A549 (cell line): ENCODE measurements at regions not wholly inside any gene's neighbourhood (a gene's known extent, or its start where the extent isn't known, plus 50 kb on each side); places are given as distances from the start of the nearest gene placed in this dataset.

Experiments used
- ATAC-seq, 2 experiments: fragments of 200-7000 bp in 1 of 2; fragments of >200 bp in 1 of 2; cut with Nextera tagmentation in 1 of 2; cut with Tn5 transposase in 1 of 2; 3 replicates each; pipeline versions ENCODE4 v1.8.0 to v1.9.1; 2018 to 2020; ENCODE audit warnings: mild to moderate bottlenecking in 1 of 2, moderate library complexity in 1 of 2
- CTCF ChIA-PET: fragments of 300-600 bp; sonication (Branson Sonifier 250); formaldehyde crosslinking; extraction: SDS; loops from one replicate; lab custom pipeline; 2021; ENCODE audit warnings: antibody characterized with exemption, inconsistent platforms; lab: Yijun Ruan, JAX
- POLR2A ChIA-PET: fragments of 350-600 bp; formaldehyde crosslinking; extraction: SDS; loops from one replicate; lab custom pipeline; 2021; ENCODE audit warnings: antibody characterized with exemption, inconsistent platforms; lab: Yijun Ruan, JAX
- DNase-seq, 2 experiments: peaks; one replicate each; pipeline versions ENCODE4 v3.0.0 to v3.0.0-alpha.2; 2011 to 2016; ENCODE audit warnings: low read depth in 1 of 2, low spot score in 1 of 2
- FAIRE-seq: peaks from 2 replicates; lab custom pipeline; 2011; peaks lifted over from hg19 to GRCh38; lab: Jason Lieb, UNC
- H3K27ac ChIP-seq, 2 experiments: fragments of >200 bp; sonication (Bioruptor Twin); formaldehyde crosslinking; 3 replicates each; pipeline ENCODE4 v1.5.1; 2016 to 2017
- H3K4me1 ChIP-seq: fragments of >200 bp; sonication (Bioruptor Twin); formaldehyde crosslinking; 3 replicates; pipeline ENCODE4 v1.6.1; 2016
- H3K4me2 ChIP-seq: fragments of >200 bp; sonication (Bioruptor Twin); formaldehyde crosslinking; 3 replicates; pipeline ENCODE4 v1.6.1; 2016
- H3K4me3 ChIP-seq: fragments of >200 bp; sonication (Bioruptor Twin); formaldehyde crosslinking; 3 replicates; pipeline ENCODE4 v1.5.1; 2016
- H3K9me3 ChIP-seq: fragments of >200 bp; sonication (Bioruptor Twin); formaldehyde crosslinking; 3 replicates; pipeline ENCODE4 v1.6.1; 2016
- ATOH8 ChIP-seq: fragments of 250-450 bp; sonication (Bioruptor Pico); IDR thresholded peaks from 2 replicates; pipeline ENCODE4 v1.5.0; 2020; ENCODE audit warnings: low read depth, mild to moderate bottlenecking, moderate library complexity
- BCL3 ChIP-seq: fragments of >200 bp; sonication (Bioruptor Twin); formaldehyde crosslinking; IDR thresholded peaks from 3 replicates; pipeline ENCODE4 v1.6.1; 2016
- CEBPB ChIP-seq, 2 experiments: fragments of >200 bp in 1 of 2; sonication (Bioruptor Twin) in 1 of 2; formaldehyde crosslinking in 1 of 2; IDR thresholded peaks; 2 replicates each; pipeline ENCODE4 v1.6.1; 2012 to 2016
- CHD2 ChIP-seq: fragments of 150-350 bp; IDR thresholded peaks from 2 replicates; pipeline ENCODE4 v1.6.1; 2014; ENCODE audit warnings: low read length; ENCODE audit not compliant: partially characterized antibody
- CHD4 ChIP-seq: fragments of 200-600 bp; sonication (generic); IDR thresholded peaks from 2 replicates; pipeline ENCODE4 v1.6.1; 2016; ENCODE audit warnings: antibody characterized with exemption, mild to moderate bottlenecking, borderline replicate concordance
- CTCF ChIP-seq: fragments of >200 bp; sonication (Bioruptor Twin); formaldehyde crosslinking; IDR thresholded peaks from 3 replicates; pipeline ENCODE4 v1.5.1; 2016
- EHF ChIP-seq: fragments of 250-450 bp; sonication (Bioruptor Pico); IDR thresholded peaks from 2 replicates; pipeline ENCODE4 v1.5.0; 2020; ENCODE audit warnings: mild to moderate bottlenecking
- ESRRA ChIP-seq: fragments of 150-350 bp; IDR thresholded peaks from 2 replicates; pipeline ENCODE4 v1.6.1; 2014; ENCODE audit warnings: mild to moderate bottlenecking, low read length, borderline replicate concordance
- FOXS1 ChIP-seq: fragments of 250-450 bp; sonication (Bioruptor Pico); IDR thresholded peaks from 2 replicates; pipeline ENCODE4 v1.5.0; 2020; ENCODE audit warnings: mild to moderate bottlenecking, moderate library complexity
- GATA3 ChIP-seq: IDR thresholded peaks from 2 replicates; pipeline ENCODE4 v1.6.1; 2012; ENCODE audit warnings: borderline replicate concordance
- HES2 ChIP-seq: fragments of >200 bp; sonication (Bioruptor Twin); formaldehyde crosslinking; IDR thresholded peaks from 2 replicates; pipeline ENCODE4 v1.6.1; 2016
- HEYL ChIP-seq: fragments of 250-450 bp; sonication (Bioruptor Pico); IDR thresholded peaks from 2 replicates; pipeline ENCODE4 v1.8.0; 2021; ENCODE audit warnings: mild to moderate bottlenecking, moderate library complexity
- HMGXB4 ChIP-seq: fragments of 250-450 bp; sonication (Bioruptor Pico); IDR thresholded peaks from 2 replicates; pipeline ENCODE4 v1.5.0; 2021; ENCODE audit warnings: mild to moderate bottlenecking, moderate library complexity, borderline replicate concordance
- HOXA7 ChIP-seq: fragments of 250-450 bp; sonication (Bioruptor Pico); IDR thresholded peaks from 2 replicates; pipeline ENCODE4 v1.5.0; 2020; ENCODE audit warnings: mild to moderate bottlenecking, moderate library complexity
- JUNB ChIP-seq: fragments of >200 bp; sonication (Bioruptor Twin); formaldehyde crosslinking; IDR thresholded peaks from 2 replicates; pipeline ENCODE4 v1.6.1; 2016
- KDM1A ChIP-seq: fragments of 200-600 bp; sonication (generic); IDR thresholded peaks from 2 replicates; pipeline ENCODE4 v1.6.1; 2016; ENCODE audit warnings: low read depth, mild to moderate bottlenecking
- MAX ChIP-seq: IDR thresholded peaks from 2 replicates; pipeline ENCODE4 v1.6.1; 2012
- MAZ ChIP-seq: fragments of 150-350 bp; IDR thresholded peaks from 2 replicates; pipeline ENCODE4 v1.6.1; 2014; ENCODE audit warnings: antibody characterized with exemption, low read depth, low read length, borderline replicate concordance
- MYC ChIP-seq: IDR thresholded peaks from 2 replicates; pipeline ENCODE4 v1.6.1; 2012; ENCODE audit warnings: mild to moderate bottlenecking, inconsistent platforms, low read length, improper control_type of control experiment, borderline replicate concordance
- NFE2L2 ChIP-seq: fragments of 150-350 bp; conservative IDR thresholded peaks from 2 replicates; pipeline ENCODE4 v1.6.1; 2014; ENCODE audit warnings: low read length
- RAD21 ChIP-seq, 2 experiments: fragments of >200 bp in 1 of 2; sonication (Bioruptor Twin) in 1 of 2; formaldehyde crosslinking in 1 of 2; IDR thresholded peaks in 1 of 2; conservative IDR thresholded peaks in 1 of 2; 2 replicates in 1 of 2; 3 replicates in 1 of 2; pipeline ENCODE4 v1.6.1; 2012 to 2018; ENCODE audit warnings: inconsistent platforms in 1 of 2
- RARB ChIP-seq: fragments of 250-450 bp; sonication (Bioruptor Pico); IDR thresholded peaks from 2 replicates; pipeline ENCODE4 v1.8.0; 2021; ENCODE audit warnings: mild to moderate bottlenecking, moderate library complexity
- RCOR1 ChIP-seq: fragments of 150-350 bp; IDR thresholded peaks from 2 replicates; pipeline ENCODE4 v1.6.1; 2014; ENCODE audit warnings: antibody characterized with exemption, low read length, low read depth
- SMC3 ChIP-seq: fragments of >200 bp; sonication (Bioruptor Twin); formaldehyde crosslinking; IDR thresholded peaks from 3 replicates; pipeline ENCODE4 v1.6.1; 2018; ENCODE audit warnings: inconsistent platforms
- TFCP2L1 ChIP-seq: fragments of 250-450 bp; sonication (Bioruptor Pico); IDR thresholded peaks from 2 replicates; pipeline ENCODE4 v1.5.0; 2021; ENCODE audit warnings: mild to moderate bottlenecking
- USF2 ChIP-seq: fragments of 450-650 bp; IDR thresholded peaks from 2 replicates; pipeline ENCODE4 v1.6.1; 2014; ENCODE audit warnings: antibody characterized with exemption
- ZFP36 ChIP-seq: fragments of 450-650 bp; IDR thresholded peaks from 2 replicates; pipeline ENCODE4 v1.6.1; 2014; ENCODE audit warnings: borderline replicate concordance; ENCODE audit not compliant: partially characterized antibody
- ZSCAN20 ChIP-seq: fragments of 250-450 bp; sonication (Bioruptor Pico); IDR thresholded peaks from 2 replicates; pipeline ENCODE4 v1.8.0; 2022; ENCODE audit warnings: mild to moderate bottlenecking, moderate library complexity
- WGBS: methylation state at CpG from one replicate; pipeline ENCODE4 v1.1.6; 2017; ENCODE audit errors: missing lambda C conversion rate; 5-methylcytosine and 5-hydroxymethylcytosine counted together
- TF ChIP-seq, protein P1 (sequence below): IDR thresholded peaks from 2 replicates; pipeline ENCODE4 v1.6.1; 2012

DNA sequence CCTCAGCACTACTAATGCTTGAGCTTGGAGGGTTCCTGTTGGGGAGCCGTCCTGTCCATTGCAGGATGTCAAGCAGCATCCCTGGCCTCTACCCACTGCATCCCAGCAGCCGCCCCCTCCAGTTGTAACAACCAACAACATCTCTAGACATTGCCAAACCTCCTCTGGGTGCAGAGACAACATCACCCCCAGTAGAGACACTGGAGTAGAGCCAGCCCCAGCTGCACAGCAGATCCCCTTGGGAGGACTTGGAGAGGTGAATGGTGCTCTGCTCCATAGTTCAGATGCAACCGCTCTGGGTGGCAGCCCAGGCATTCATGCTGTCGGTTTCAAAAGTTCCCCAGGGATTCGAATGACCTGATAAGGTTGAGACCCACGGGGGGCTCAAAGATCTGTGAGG lies 259.0 kb downstream of the MN1 start (continued):
- TF ChIP-seq TFCP2L1 (CRISPR knock-in tag): no peak
- TF ChIP-seq FOXS1 (CRISPR knock-in tag): no peak
- TF ChIP-seq CHD4: no peak

- POLR2A ChIA-PET: no interaction called here
- CTCF ChIA-PET: no interaction called here
- DNase-seq (no peak), FAIRE-seq (no peak)
- WGBS: 85% methylated on average over 2 of the region's 2 CpGs
- H3K27ac ChIP-seq: no peak overlapping the region
- H3K4me1 ChIP-seq: no peaks in the 10 kb centered on the region
- no peak overlapping the region for H3K4me3 ChIP-seq
- H3K4me2 ChIP-seq: no peak overlapping the region
- no peak for TF ChIP-seq HMGXB4
- TF ChIP-seq BCL3: no peak
- no peak for TF ChIP-seq HOXA7 (CRISPR knock-in tag)
- TF ChIP-seq EHF (CRISPR knock-in tag): no peak
- TF ChIP-seq ESRRA: no peak
- TF ChIP-seq USF2: no peak
- no peak for TF ChIP-seq CTCF
- no peak for TF ChIP-seq MAZ
- TF ChIP-seq HES2: no peak
- TF ChIP-seq TFCP2L1 (CRISPR knock-in tag): no peak
- no peak for TF ChIP-seq CHD2
- TF ChIP-seq MYC: no peak
- no peak for TF ChIP-seq RCOR1
- no peak for TF ChIP-seq KDM1A
- no peak for TF ChIP-seq GATA3
- TF ChIP-seq, protein P1, sequence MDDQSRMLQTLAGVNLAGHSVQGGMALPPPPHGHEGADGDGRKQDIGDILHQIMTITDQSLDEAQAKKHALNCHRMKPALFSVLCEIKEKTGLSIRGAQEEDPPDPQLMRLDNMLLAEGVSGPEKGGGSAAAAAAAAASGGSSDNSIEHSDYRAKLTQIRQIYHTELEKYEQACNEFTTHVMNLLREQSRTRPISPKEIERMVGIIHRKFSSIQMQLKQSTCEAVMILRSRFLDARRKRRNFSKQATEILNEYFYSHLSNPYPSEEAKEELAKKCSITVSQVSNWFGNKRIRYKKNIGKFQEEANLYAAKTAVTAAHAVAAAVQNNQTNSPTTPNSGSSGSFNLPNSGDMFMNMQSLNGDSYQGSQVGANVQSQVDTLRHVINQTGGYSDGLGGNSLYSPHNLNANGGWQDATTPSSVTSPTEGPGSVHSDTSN: no peak
- TF ChIP-seq, all 56 proteins: peak for 0
- no peaks in the 10 kb centered on the region for H3K9me3 ChIP-seq
- ATAC-seq: no peak
These were observed 258.1 kb downstream of the MN1 start for GRCh38 chr22:27543460-27543859.

DNA sequence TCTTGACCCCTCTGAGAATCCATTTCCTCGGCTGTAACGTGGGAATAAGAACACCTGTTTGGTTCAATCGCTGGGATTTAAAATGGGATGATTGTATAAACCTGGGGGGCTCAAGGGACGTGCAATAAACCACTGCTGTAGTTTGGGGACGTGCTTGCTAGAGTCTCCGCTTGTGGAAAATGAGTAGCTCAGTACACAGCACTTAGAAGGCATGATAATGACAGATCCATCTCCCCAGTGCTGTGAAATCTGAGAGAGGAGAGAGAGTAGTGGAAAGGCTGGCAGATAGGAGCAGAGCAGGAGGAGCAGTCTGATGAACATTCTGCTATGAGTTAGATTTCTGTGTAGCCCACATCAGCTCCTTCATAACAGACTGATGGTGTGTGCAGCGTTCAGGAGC lies 256.5 kb downstream of the MN1 start:
- Histone ChIP-seq H3K4me3 (no peak overlapping the region), H3K27ac (no peak overlapping the region), H3K4me1 (no peaks in the 10 kb centered on the region), H3K9me3 (no peaks in the 10 kb centered on the region), H3K4me2 (no peak overlapping the region)
- DNase-seq (no peak), ATAC-seq (no peak), FAIRE-seq (no peak)
- ChIA-PET CTCF (no interaction called here), POLR2A (no interaction called here)
- WGBS: 61% methylated on average over 7 of the region's 7 CpGs
- TF ChIP-seq RAD21 (conservative IDR thresholded peaks at IDR 0.05 in 1 of 2, IDR thresholded peaks at IDR 0.05 in 1 of 2) (no peak), RCOR1 (no peak), ATOH8 (CRISPR knock-in tag) (no peak), MAX (no peak), ZFP36 (no peak), HEYL (CRISPR knock-in tag) (no peak), SMC3 (no peak), JUNB (no peak), CHD4 (no peak), HOXA7 (CRISPR knock-in tag) (no peak), RARB (CRISPR knock-in tag) (no peak), MAZ (no peak), ZSCAN20 (no peak), NFE2L2 (no peak), CEBPB (IDR thresholded peaks at IDR 0.05) (no peak)
